DOHH2 (cell line): ENCODE measurements at regions not wholly inside any gene's neighbourhood (a gene's known extent, or its start where the extent isn't known, plus 50 kb on each side); places are given as distances from the start of the nearest gene placed in this dataset.

Experiments
- EZH2phosphoT487 ChIP-seq: fragments of 200-600 bp; sonication (generic); IDR thresholded peaks from 2 replicates; pipeline ENCODE4 v1.6.1; 2017; ENCODE audit warnings: borderline replicate concordance, mild to moderate bottlenecking, antibody characterized with exemption, low read length, moderate library complexity, mixed read lengths
- TF ChIP-seq, protein P1 (sequence below): fragments of 200-600 bp; sonication (generic); IDR thresholded peaks from one replicate; pipeline ENCODE4 v1.5.1; 2014; ENCODE audit warnings: antibody characterized with exemption, mild to moderate bottlenecking, low read depth, low read length; ENCODE audit not compliant: poor library complexity, severe bottlenecking

DNA sequence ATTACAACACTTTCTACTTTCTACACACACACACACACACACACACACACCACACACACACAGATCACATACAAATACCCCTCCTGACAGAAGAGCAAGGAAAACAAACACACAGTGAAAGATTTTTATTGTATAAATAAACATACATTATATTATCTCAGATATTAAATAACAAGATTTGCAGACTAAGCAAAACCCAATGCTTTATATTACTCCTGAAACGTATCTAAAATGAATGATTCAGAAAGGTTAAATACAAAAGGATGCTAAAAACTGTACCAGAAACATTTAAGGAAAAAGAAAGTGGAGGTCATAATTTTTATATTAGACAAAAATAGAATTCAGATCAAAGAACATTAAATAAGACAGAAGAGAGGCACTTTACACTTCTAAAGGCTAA is 208.3 kb upstream of the NPSR1 start:
- TF ChIP-seq, protein P1, sequence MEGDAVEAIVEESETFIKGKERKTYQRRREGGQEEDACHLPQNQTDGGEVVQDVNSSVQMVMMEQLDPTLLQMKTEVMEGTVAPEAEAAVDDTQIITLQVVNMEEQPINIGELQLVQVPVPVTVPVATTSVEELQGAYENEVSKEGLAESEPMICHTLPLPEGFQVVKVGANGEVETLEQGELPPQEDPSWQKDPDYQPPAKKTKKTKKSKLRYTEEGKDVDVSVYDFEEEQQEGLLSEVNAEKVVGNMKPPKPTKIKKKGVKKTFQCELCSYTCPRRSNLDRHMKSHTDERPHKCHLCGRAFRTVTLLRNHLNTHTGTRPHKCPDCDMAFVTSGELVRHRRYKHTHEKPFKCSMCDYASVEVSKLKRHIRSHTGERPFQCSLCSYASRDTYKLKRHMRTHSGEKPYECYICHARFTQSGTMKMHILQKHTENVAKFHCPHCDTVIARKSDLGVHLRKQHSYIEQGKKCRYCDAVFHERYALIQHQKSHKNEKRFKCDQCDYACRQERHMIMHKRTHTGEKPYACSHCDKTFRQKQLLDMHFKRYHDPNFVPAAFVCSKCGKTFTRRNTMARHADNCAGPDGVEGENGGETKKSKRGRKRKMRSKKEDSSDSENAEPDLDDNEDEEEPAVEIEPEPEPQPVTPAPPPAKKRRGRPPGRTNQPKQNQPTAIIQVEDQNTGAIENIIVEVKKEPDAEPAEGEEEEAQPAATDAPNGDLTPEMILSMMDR: no peak
- TF ChIP-seq EZH2phosphoT487: no peak
